ENCODE measurements at regions not wholly inside any gene's neighbourhood (a gene's known extent, or its start where the extent isn't known, plus 50 kb on each side); places are given as distances from the start of the nearest gene placed in this dataset.
"Not testable (repeated sequence)": the region's sequence is repeated elsewhere in the genome, so short reads cannot be mapped to it uniquely, and the experiment has no call there.

GRCh38 chr2:87441375-87441774 lies 306.5 kb upstream of the PLGLB2 start:
- H3K9me2 ChIP-seq (ENCODE audit: insufficient read depth); H3K36me3 ChIP-seq (ENCODE audit: control insufficient read depth in 1 of 2, insufficient read depth in 2 of 2, low read length in 2 of 2); RAD21 ChIA-PET (ENCODE audit: low non-redundant PET in 1 of 2, low total read pairs in 2 of 2, uncharacterized antibody in 2 of 2, unreplicated experiment in 2 of 2); H4K20me1 ChIP-seq (ENCODE audit: insufficient read depth); POLR2A ChIA-PET; H3K9me3 ChIP-seq (ENCODE audit: control insufficient read depth in 1 of 2, insufficient read depth in 1 of 2, low read depth in 1 of 2, low read length in 2 of 2); H3K9ac ChIP-seq (ENCODE audit: low read length); CTCF ChIA-PET; intact Hi-C loops (cut with micrococcal nuclease); BruUV-seq (replicated peaks); H2AFZ ChIP-seq (ENCODE audit: low read depth, low read length, poor library complexity, severe bottlenecking); DNase-seq (ENCODE audit: low read depth, low spot score); H3K4me2 ChIP-seq (ENCODE audit: low read length); H3K27me3 ChIP-seq (ENCODE audit: insufficient read depth, low read length); ATAC-seq; H3K79me2 ChIP-seq (ENCODE audit: insufficient read depth, low read length); H3K4me1 ChIP-seq (ENCODE audit: control insufficient read depth in 1 of 2, insufficient read depth in 2 of 2, low read length in 2 of 2); H3K27ac ChIP-seq (ENCODE audit: low read depth, low read length); H3K4me3 ChIP-seq (replicated peaks in 1 of 2; ENCODE audit: low read depth in 1 of 2, low read length in 2 of 2): not testable (repeated sequence)

- H3K9me3 ChIP-seq (ENCODE audit: control insufficient read depth in 1 of 2, insufficient read depth in 1 of 2, low read depth in 1 of 2, low read length in 2 of 2); CTCF ChIA-PET; H3K36me3 ChIP-seq (ENCODE audit: control insufficient read depth in 1 of 2, insufficient read depth in 2 of 2, low read length in 2 of 2); H3K79me2 ChIP-seq (ENCODE audit: insufficient read depth, low read length); H3K4me3 ChIP-seq (replicated peaks in 1 of 2; ENCODE audit: low read depth in 1 of 2, low read length in 2 of 2); H2AFZ ChIP-seq (ENCODE audit: low read depth, low read length, poor library complexity, severe bottlenecking); H4K20me1 ChIP-seq (ENCODE audit: insufficient read depth); H3K9me2 ChIP-seq (ENCODE audit: insufficient read depth); H3K27ac ChIP-seq (ENCODE audit: low read depth, low read length); DNase-seq (ENCODE audit: low read depth, low spot score); H3K4me1 ChIP-seq (ENCODE audit: control insufficient read depth in 1 of 2, insufficient read depth in 2 of 2, low read length in 2 of 2); H3K27me3 ChIP-seq (ENCODE audit: insufficient read depth, low read length); intact Hi-C loops (cut with micrococcal nuclease); H3K4me2 ChIP-seq (ENCODE audit: low read length); RAD21 ChIA-PET (ENCODE audit: low non-redundant PET in 1 of 2, low total read pairs in 2 of 2, uncharacterized antibody in 2 of 2, unreplicated experiment in 2 of 2); ATAC-seq; POLR2A ChIA-PET; H3K9ac ChIP-seq (ENCODE audit: low read length); BruUV-seq (replicated peaks): not testable (repeated sequence)
These were observed 304.8 kb upstream of the PLGLB2 start for GRCh38 chr2:87442983-87443577.

- H3K27ac ChIP-seq (ENCODE audit: low read depth, low read length); H4K20me1 ChIP-seq (ENCODE audit: insufficient read depth); H3K4me3 ChIP-seq (replicated peaks in 1 of 2; ENCODE audit: low read depth in 1 of 2, low read length in 2 of 2); H2AFZ ChIP-seq (ENCODE audit: low read depth, low read length, poor library complexity, severe bottlenecking); H3K9me2 ChIP-seq (ENCODE audit: insufficient read depth); H3K9ac ChIP-seq (ENCODE audit: low read length); H3K36me3 ChIP-seq (ENCODE audit: control insufficient read depth in 1 of 2, insufficient read depth in 2 of 2, low read length in 2 of 2); CTCF ChIA-PET; POLR2A ChIA-PET; RAD21 ChIA-PET (ENCODE audit: low non-redundant PET in 1 of 2, low total read pairs in 2 of 2, uncharacterized antibody in 2 of 2, unreplicated experiment in 2 of 2); ATAC-seq; H3K9me3 ChIP-seq (ENCODE audit: control insufficient read depth in 1 of 2, insufficient read depth in 1 of 2, low read depth in 1 of 2, low read length in 2 of 2); H3K4me2 ChIP-seq (ENCODE audit: low read length); H3K4me1 ChIP-seq (ENCODE audit: control insufficient read depth in 1 of 2, insufficient read depth in 2 of 2, low read length in 2 of 2); DNase-seq (ENCODE audit: low read depth, low spot score); BruUV-seq (replicated peaks); H3K27me3 ChIP-seq (ENCODE audit: insufficient read depth, low read length); intact Hi-C loops (cut with micrococcal nuclease); H3K79me2 ChIP-seq (ENCODE audit: insufficient read depth, low read length): not testable (repeated sequence)
These were observed 302.9 kb upstream of the PLGLB2 start for GRCh38 chr2:87444951-87445350.

- H3K4me1 ChIP-seq (ENCODE audit: control insufficient read depth in 1 of 2, insufficient read depth in 2 of 2, low read length in 2 of 2); H3K79me2 ChIP-seq (ENCODE audit: insufficient read depth, low read length); DNase-seq (ENCODE audit: low read depth, low spot score); H3K9me3 ChIP-seq (ENCODE audit: control insufficient read depth in 1 of 2, insufficient read depth in 1 of 2, low read depth in 1 of 2, low read length in 2 of 2); RAD21 ChIA-PET (ENCODE audit: low non-redundant PET in 1 of 2, low total read pairs in 2 of 2, uncharacterized antibody in 2 of 2, unreplicated experiment in 2 of 2); ATAC-seq; H3K4me3 ChIP-seq (replicated peaks in 1 of 2; ENCODE audit: low read depth in 1 of 2, low read length in 2 of 2); H3K36me3 ChIP-seq (ENCODE audit: control insufficient read depth in 1 of 2, insufficient read depth in 2 of 2, low read length in 2 of 2); POLR2A ChIA-PET; H3K9ac ChIP-seq (ENCODE audit: low read length); BruUV-seq (replicated peaks); H3K27me3 ChIP-seq (ENCODE audit: insufficient read depth, low read length); H3K9me2 ChIP-seq (ENCODE audit: insufficient read depth); H3K27ac ChIP-seq (ENCODE audit: low read depth, low read length); H3K4me2 ChIP-seq (ENCODE audit: low read length); H2AFZ ChIP-seq (ENCODE audit: low read depth, low read length, poor library complexity, severe bottlenecking); intact Hi-C loops (cut with micrococcal nuclease); H4K20me1 ChIP-seq (ENCODE audit: insufficient read depth); CTCF ChIA-PET: not testable (repeated sequence)
These were observed 302.1 kb upstream of the PLGLB2 start for GRCh38 chr2:87445613-87446312.
